ENCODE measurements at regions not wholly inside any gene's neighbourhood (a gene's known extent, or its start where the extent isn't known, plus 50 kb on each side); places are given as distances from the start of the nearest gene placed in this dataset.

GRCh38 chr12:45615268-45615667, 114.2 kb upstream of the ARID2 start:
- DNase-seq = no peak
- in situ Hi-C loops (cut with MboI; ENCODE audit: low pct_unique_long_range_greater_than_20kb, low sequenced_read_pairs) = no loop called here

- no peak for DNase-seq
- in situ Hi-C loops (cut with MboI; ENCODE audit: low pct_unique_long_range_greater_than_20kb, low sequenced_read_pairs) = no loop called here
These were observed 109.8 kb upstream of the ARID2 start for GRCh38 chr12:45619736-45620135.

GRCh38 chr12:45621703-45622102, 107.8 kb upstream of the ARID2 start:
- in situ Hi-C loops (cut with MboI; ENCODE audit: low pct_unique_long_range_greater_than_20kb, low sequenced_read_pairs) = no loop called here
- DNase-seq = no peak

- no peak for DNase-seq
- in situ Hi-C loops (cut with MboI; ENCODE audit: low pct_unique_long_range_greater_than_20kb, low sequenced_read_pairs) = no loop called here
These were observed 107.1 kb upstream of the ARID2 start for GRCh38 chr12:45622210-45622937.

GRCh38 chr12:45623221-45623620, 106.3 kb upstream of the ARID2 start:
- no peak for DNase-seq
- in situ Hi-C loops (cut with MboI; ENCODE audit: low pct_unique_long_range_greater_than_20kb, low sequenced_read_pairs) = no loop called here

- in situ Hi-C loops (cut with MboI; ENCODE audit: low pct_unique_long_range_greater_than_20kb, low sequenced_read_pairs) = no loop called here
- DNase-seq = no peak
These were observed 105.6 kb upstream of the ARID2 start for GRCh38 chr12:45623940-45624339.

- in situ Hi-C loops (cut with MboI; ENCODE audit: low pct_unique_long_range_greater_than_20kb, low sequenced_read_pairs) = no loop called here
- DNase-seq = no peak
These were observed 102.5 kb upstream of the ARID2 start for GRCh38 chr12:45626965-45627364.

GRCh38 chr12:45627407-45628069, 102.0 kb upstream of the ARID2 start:
- in situ Hi-C loops (cut with MboI; ENCODE audit: low pct_unique_long_range_greater_than_20kb, low sequenced_read_pairs) = no loop called here

GRCh38 chr12:45629292-45629691, 100.2 kb upstream of the ARID2 start:
- no peak for DNase-seq

More at GRCh38 chr12:45627407-45628069, 102.0 kb upstream of the ARID2 start:
- no peak for DNase-seq

GRCh38 chr12:45633733-45634132, 95.8 kb upstream of the ARID2 start:
- no peak for DNase-seq
- in situ Hi-C loops (cut with MboI; ENCODE audit: low pct_unique_long_range_greater_than_20kb, low sequenced_read_pairs) = no loop called here

More at GRCh38 chr12:45629292-45629691, 100.2 kb upstream of the ARID2 start:
- in situ Hi-C loops (cut with MboI; ENCODE audit: low pct_unique_long_range_greater_than_20kb, low sequenced_read_pairs) = no loop called here

- in situ Hi-C loops (cut with MboI; ENCODE audit: low pct_unique_long_range_greater_than_20kb, low sequenced_read_pairs) = no loop called here
These were observed 95.1 kb upstream of the ARID2 start for GRCh38 chr12:45634273-45634917.

GRCh38 chr12:45637242-45637641, 92.3 kb upstream of the ARID2 start:
- no peak for DNase-seq
- in situ Hi-C loops (cut with MboI; ENCODE audit: low pct_unique_long_range_greater_than_20kb, low sequenced_read_pairs) = no loop called here

More at GRCh38 chr12:45634273-45634917, 95.1 kb upstream of the ARID2 start:
- no peak for DNase-seq

GRCh38 chr12:45637706-45638105, 91.8 kb upstream of the ARID2 start:
- in situ Hi-C loops (cut with MboI; ENCODE audit: low pct_unique_long_range_greater_than_20kb, low sequenced_read_pairs) = no loop called here
- DNase-seq = no peak

- DNase-seq = no peak
- in situ Hi-C loops (cut with MboI; ENCODE audit: low pct_unique_long_range_greater_than_20kb, low sequenced_read_pairs) = no loop called here
These were observed 91.1 kb upstream of the ARID2 start for GRCh38 chr12:45638386-45638785.

- in situ Hi-C loops (cut with MboI; ENCODE audit: low pct_unique_long_range_greater_than_20kb, low sequenced_read_pairs) = no loop called here
- DNase-seq = peak; percentile 88
These were observed 85.0 kb upstream of the ARID2 start for GRCh38 chr12:45644541-45644940.

GRCh38 chr12:45646851-45647581, 82.5 kb upstream of the ARID2 start:
- in situ Hi-C loops (cut with MboI; ENCODE audit: low pct_unique_long_range_greater_than_20kb, low sequenced_read_pairs) = no loop called here
- DNase-seq = no peak

GRCh38 chr12:45648070-45648469, 81.4 kb upstream of the ARID2 start:
- in situ Hi-C loops (cut with MboI; ENCODE audit: low pct_unique_long_range_greater_than_20kb, low sequenced_read_pairs) = no loop called here
- DNase-seq = no peak

GRCh38 chr12:45651029-45651428, 78.5 kb upstream of the ARID2 start:
- DNase-seq = no peak
- in situ Hi-C loops (cut with MboI; ENCODE audit: low pct_unique_long_range_greater_than_20kb, low sequenced_read_pairs) = no loop called here

- no peak for DNase-seq
- in situ Hi-C loops (cut with MboI; ENCODE audit: low pct_unique_long_range_greater_than_20kb, low sequenced_read_pairs) = no loop called here
These were observed 75.4 kb upstream of the ARID2 start for GRCh38 chr12:45654002-45654665.
